ENCODE measurements at regions not wholly inside any gene's neighbourhood (a gene's known extent, or its start where the extent isn't known, plus 50 kb on each side); places are given as distances from the start of the nearest gene placed in this dataset.

- Mint-ChIP-seq H3K4me3 (ENCODE audit: unreplicated experiment) (no peak overlapping the region), H3K9me3 (ENCODE audit: low read depth) (no peaks in the 10 kb centered on the region), H3K4me1 (ENCODE audit: low read depth) (peaks cover 2% of the 10 kb centered on the region), H3K36me3 (ENCODE audit: low read depth) (no peaks in the 10 kb centered on the region), H3K27ac (ENCODE audit: unreplicated experiment) (no peak overlapping the region), H3K27me3 (ENCODE audit: low read depth) (no peaks in the 10 kb centered on the region)
- DNase-seq (ENCODE audit: low spot score), result no peak
- TF ChIP-seq CTCF (IDR thresholded peaks at IDR 0.05), result no peak
These were observed 87.3 kb downstream of the RSPH3 start for GRCh38 chr6:158912655-158913054.

- no peak for TF ChIP-seq CTCF (IDR thresholded peaks at IDR 0.05)
- no peak overlapping the region for H3K27ac Mint-ChIP-seq (ENCODE audit: unreplicated experiment)
- no peaks in the 10 kb centered on the region for H3K36me3 Mint-ChIP-seq (ENCODE audit: low read depth)
- no peak for DNase-seq (ENCODE audit: low spot score)
- H3K27me3 Mint-ChIP-seq (ENCODE audit: low read depth), result no peaks in the 10 kb centered on the region
- peaks cover 6% of the 10 kb centered on the region for H3K9me3 Mint-ChIP-seq (ENCODE audit: low read depth)
- H3K4me1 Mint-ChIP-seq (ENCODE audit: low read depth), result no peaks in the 10 kb centered on the region
- no peak overlapping the region for H3K4me3 Mint-ChIP-seq (ENCODE audit: unreplicated experiment)
These were observed 88.1 kb downstream of the RSPH3 start for GRCh38 chr6:158911746-158912480.

GRCh38 chr6:158910484-158911440 lies 89.2 kb downstream of the RSPH3 start:
- Mint-ChIP-seq H3K27me3 (ENCODE audit: low read depth) (no peaks in the 10 kb centered on the region), H3K4me1 (ENCODE audit: low read depth) (no peaks in the 10 kb centered on the region), H3K27ac (ENCODE audit: unreplicated experiment) (no peak overlapping the region), H3K36me3 (ENCODE audit: low read depth) (peaks cover 2% of the 10 kb centered on the region), H3K9me3 (ENCODE audit: low read depth) (peaks cover 14% of the 10 kb centered on the region), H3K4me3 (ENCODE audit: unreplicated experiment) (no peak overlapping the region)
- TF ChIP-seq CTCF (IDR thresholded peaks at IDR 0.05), result no peak
- DNase-seq (ENCODE audit: low spot score), result no peak

GRCh38 chr6:158909938-158910337 lies 90.1 kb downstream of the RSPH3 start:
- Mint-ChIP-seq H3K27me3 (ENCODE audit: low read depth) (no peaks in the 10 kb centered on the region), H3K36me3 (ENCODE audit: low read depth) (peaks cover 8% of the 10 kb centered on the region), H3K4me3 (ENCODE audit: unreplicated experiment) (no peak overlapping the region), H3K4me1 (ENCODE audit: low read depth) (no peaks in the 10 kb centered on the region), H3K9me3 (ENCODE audit: low read depth) (peaks cover 22% of the 10 kb centered on the region), H3K27ac (ENCODE audit: unreplicated experiment) (no peak overlapping the region)
- no peak for TF ChIP-seq CTCF (IDR thresholded peaks at IDR 0.05)
- DNase-seq (ENCODE audit: low spot score), result no peak

- H3K4me1 Mint-ChIP-seq (ENCODE audit: low read depth), result no peaks in the 10 kb centered on the region
- DNase-seq (ENCODE audit: low spot score), result no peak
- H3K27ac Mint-ChIP-seq (ENCODE audit: unreplicated experiment), result no peak overlapping the region
These were observed 89.4 kb upstream of the EZR start for GRCh38 chr6:158908606-158909005.

More at GRCh38 chr6:158908606-158909005, 89.4 kb upstream of the EZR start:
- H3K9me3 Mint-ChIP-seq (ENCODE audit: low read depth), result peaks cover 33% of the 10 kb centered on the region
- TF ChIP-seq CTCF (IDR thresholded peaks at IDR 0.05), result no peak
- no peak overlapping the region for H3K4me3 Mint-ChIP-seq (ENCODE audit: unreplicated experiment)
- H3K27me3 Mint-ChIP-seq (ENCODE audit: low read depth), result no peaks in the 10 kb centered on the region
- peaks cover 11% of the 10 kb centered on the region for H3K36me3 Mint-ChIP-seq (ENCODE audit: low read depth)
